Mesenchymal stem cell (in vitro differentiated cells and primary cell): ENCODE measurements at regions not wholly inside any gene's neighbourhood (a gene's known extent, or its start where the extent isn't known, plus 50 kb on each side); places are given as distances from the start of the nearest gene placed in this dataset.

Experiments
- DNase-seq: peaks from one replicate; pipeline ENCODE4 v3.0.0-alpha.2; 2013
- H2AFZ ChIP-seq: one replicate; pipeline ENCODE4 v1.6.1; 2013; ENCODE audit warnings: low read depth, mild to moderate bottlenecking, control low read depth, inconsistent platforms, low read length, moderate library complexity
- H2AK5ac ChIP-seq: 2 replicates; pipeline ENCODE4 v1.6.1; 2013; ENCODE audit warnings: low read length, moderate library complexity, mild to moderate bottlenecking, inconsistent platforms; ENCODE audit not compliant: severe bottlenecking
- H2BK120ac ChIP-seq: one replicate; pipeline ENCODE4 v1.6.1; 2013; ENCODE audit warnings: low read depth, mild to moderate bottlenecking, inconsistent platforms, low read length, moderate library complexity
- H2BK12ac ChIP-seq, 2 experiments: one replicate each; pipeline ENCODE4 v1.6.1; 2013; ENCODE audit warnings: inconsistent platforms in 2 of 2, low read length in 2 of 2, mild to moderate bottlenecking in 2 of 2, moderate library complexity in 2 of 2, control low read depth in 1 of 2
- H2BK15ac ChIP-seq: one replicate; pipeline ENCODE4 v1.6.1; 2013; ENCODE audit warnings: mild to moderate bottlenecking, low read depth, inconsistent platforms; ENCODE audit not compliant: poor library complexity, severe bottlenecking
- H2BK5ac ChIP-seq: 2 replicates; pipeline ENCODE4 v1.6.1; 2013; ENCODE audit warnings: low read depth, mild to moderate bottlenecking, low read length, control low read depth, inconsistent platforms; ENCODE audit not compliant: poor library complexity, severe bottlenecking
- H3K14ac ChIP-seq, 2 experiments: one replicate each; pipeline ENCODE4 v1.6.1; 2013; ENCODE audit warnings: inconsistent platforms in 2 of 2, low read length in 2 of 2, control low read depth in 1 of 2, mild to moderate bottlenecking in 1 of 2, moderate library complexity in 1 of 2
- H3K18ac ChIP-seq, 2 experiments: one replicate each; pipeline ENCODE4 v1.6.1; 2013; ENCODE audit warnings: inconsistent platforms in 2 of 2, low read length in 2 of 2, control low read depth in 1 of 2, low read depth in 1 of 2, mild to moderate bottlenecking in 1 of 2
- H3K23ac ChIP-seq, 2 experiments: one replicate each; pipeline ENCODE4 v1.6.1; 2013; ENCODE audit warnings: inconsistent platforms in 2 of 2, low read length in 2 of 2, mild to moderate bottlenecking in 2 of 2, moderate library complexity in 2 of 2, control low read depth in 1 of 2
- H3K27ac ChIP-seq: 2 replicates; pipeline ENCODE4 v1.5.1; 2013; ENCODE audit warnings: mild to moderate bottlenecking, moderate library complexity, low read length, control low read depth, inconsistent platforms; ENCODE audit not compliant: poor library complexity, severe bottlenecking
- H3K27me3 ChIP-seq, 2 experiments: 2 replicates each; pipeline versions ENCODE4 v1.6.1 to v1.7.0; 2013; ENCODE audit warnings: low read length in 2 of 2, mild to moderate bottlenecking in 2 of 2, moderate library complexity in 2 of 2, control low read depth in 1 of 2, inconsistent platforms in 1 of 2; ENCODE audit not compliant: control insufficient read depth in 1 of 2, insufficient read depth in 1 of 2
- H3K36me3 ChIP-seq, 2 experiments: 2 replicates each; pipeline versions ENCODE4 v1.6.1 to v1.7.0; 2013; ENCODE audit warnings: low read length in 2 of 2, control low read depth in 1 of 2, inconsistent platforms in 1 of 2, low read depth in 1 of 2, mild to moderate bottlenecking in 1 of 2; ENCODE audit not compliant: insufficient read depth in 2 of 2, control insufficient read depth in 1 of 2
- H3K4ac ChIP-seq, 2 experiments: one replicate each; pipeline ENCODE4 v1.6.1; 2013; ENCODE audit warnings: inconsistent platforms in 2 of 2, low read length in 2 of 2, mild to moderate bottlenecking in 2 of 2, moderate library complexity in 2 of 2, control low read depth in 1 of 2, low read depth in 1 of 2
- H3K4me1 ChIP-seq: 2 replicates; pipeline ENCODE4 v1.6.1; 2013; ENCODE audit warnings: low read depth, low read length, control low read depth; ENCODE audit not compliant: control insufficient read depth, insufficient read depth
- H3K4me2 ChIP-seq: 2 replicates; pipeline ENCODE4 v1.6.1; 2013; ENCODE audit warnings: low read length, mild to moderate bottlenecking, inconsistent platforms; ENCODE audit not compliant: poor library complexity, severe bottlenecking
- H3K4me3 ChIP-seq, 2 experiments: 2 replicates each; pipeline versions ENCODE4 v1.5.1 to v1.7.0; 2013; ENCODE audit warnings: low read length in 2 of 2, mild to moderate bottlenecking in 2 of 2, control low read depth in 1 of 2, low read depth in 1 of 2; ENCODE audit not compliant: insufficient read depth in 1 of 2
- H3K79me1 ChIP-seq: replicated peaks from 2 replicates; pipeline ENCODE4 v1.6.1; 2013; ENCODE audit warnings: mild to moderate bottlenecking, control low read depth, low read length, inconsistent platforms; ENCODE audit not compliant: poor library complexity, severe bottlenecking
- H3K9ac ChIP-seq: 2 replicates; pipeline ENCODE4 v1.7.0; 2013; ENCODE audit warnings: mild to moderate bottlenecking, low read length, moderate library complexity
- H3K9me3 ChIP-seq: 2 replicates; pipeline ENCODE4 v1.7.0; 2013; ENCODE audit warnings: mild to moderate bottlenecking, low read length; ENCODE audit not compliant: control insufficient read depth
- H4K8ac ChIP-seq: one replicate; pipeline ENCODE4 v1.6.1; 2013; ENCODE audit warnings: inconsistent platforms, mild to moderate bottlenecking, low read length, moderate library complexity
- H4K91ac ChIP-seq: one replicate; pipeline ENCODE4 v1.6.1; 2013; ENCODE audit warnings: mild to moderate bottlenecking, low read length, inconsistent platforms
- WGBS: methylation state at CpG from one replicate; pipeline ENCODE4 v1.1.7; 2013; ENCODE audit warnings: mixed read lengths; 5-methylcytosine and 5-hydroxymethylcytosine counted together

GRCh38 chr6:138631566-138631965, 132.3 kb upstream of the NHSL1 start:
- no peak overlapping the region for H2BK12ac ChIP-seq
- no peak overlapping the region for H3K4me2 ChIP-seq
- H2BK120ac ChIP-seq: no peak overlapping the region
- H3K79me1 ChIP-seq: peaks cover 16% of the 10 kb centered on the region
- no peaks in the 10 kb centered on the region for H3K27me3 ChIP-seq
- 96% methylated on average over 3 of the region's 3 CpGs for WGBS
- H3K9ac ChIP-seq: no peak overlapping the region
- H3K23ac ChIP-seq: no peak overlapping the region
- no peak overlapping the region for H3K27ac ChIP-seq
- H3K14ac ChIP-seq: no peak overlapping the region
- no peak overlapping the region for H2BK15ac ChIP-seq
- no peak overlapping the region for H2AFZ ChIP-seq
- no peak for DNase-seq
- H3K4me1 ChIP-seq: no peaks in the 10 kb centered on the region
- no peak overlapping the region for H3K4me3 ChIP-seq
- H3K4ac ChIP-seq: no peak overlapping the region
- no peak overlapping the region for H2AK5ac ChIP-seq
- H3K18ac ChIP-seq: no peak overlapping the region
- peak overlapping the region; percentile 60 for H4K8ac ChIP-seq
- H4K91ac ChIP-seq: no peak overlapping the region
- no peaks in the 10 kb centered on the region for H3K9me3 ChIP-seq
- H2BK5ac ChIP-seq: no peak overlapping the region
- H3K36me3 ChIP-seq: no peaks in the 10 kb centered on the region

GRCh38 chr6:138637822-138638221, 135.7 kb upstream of the CCDC28A start:
- H3K79me1 ChIP-seq: peaks cover 4% of the 10 kb centered on the region
- H3K23ac ChIP-seq: no peak overlapping the region
- no peak for DNase-seq
- no peak overlapping the region for H3K9ac ChIP-seq
- no peaks in the 10 kb centered on the region for H3K4me1 ChIP-seq
- H4K8ac ChIP-seq: no peak overlapping the region
- H4K91ac ChIP-seq: no peak overlapping the region
- H2AFZ ChIP-seq: no peak overlapping the region
- H3K27ac ChIP-seq: no peak overlapping the region
- H3K27me3 ChIP-seq: no peaks in the 10 kb centered on the region
- no peak overlapping the region for H2BK5ac ChIP-seq
- no peak overlapping the region for H3K4ac ChIP-seq
- WGBS: no CpG with 5 or more reads among the region's 1 CpG
- H3K14ac ChIP-seq: no peak overlapping the region
- no peaks in the 10 kb centered on the region for H3K9me3 ChIP-seq
- H3K18ac ChIP-seq: no peak overlapping the region
- H3K4me3 ChIP-seq: no peak overlapping the region
- H3K4me2 ChIP-seq: no peak overlapping the region
- no peaks in the 10 kb centered on the region for H3K36me3 ChIP-seq
- no peak overlapping the region for H2AK5ac ChIP-seq
- H2BK120ac ChIP-seq: no peak overlapping the region
- no peak overlapping the region for H2BK15ac ChIP-seq
- no peak overlapping the region for H2BK12ac ChIP-seq

GRCh38 chr6:138638604-138639003, 135.0 kb upstream of the CCDC28A start:
- H3K27me3 ChIP-seq: no peaks in the 10 kb centered on the region
- H3K14ac ChIP-seq: no peak overlapping the region
- no peaks in the 10 kb centered on the region for H3K9me3 ChIP-seq
- H3K23ac ChIP-seq: no peak overlapping the region
- no peaks in the 10 kb centered on the region for H3K4me1 ChIP-seq
- H2AFZ ChIP-seq: no peak overlapping the region
- H2BK120ac ChIP-seq: no peak overlapping the region
- H3K4me2 ChIP-seq: no peak overlapping the region
- no peak for DNase-seq
- peak overlapping the region; percentile 7 for H3K9ac ChIP-seq
- peaks cover 3% of the 10 kb centered on the region for H3K79me1 ChIP-seq
- H2BK12ac ChIP-seq: no peak overlapping the region
- no peak overlapping the region for H4K91ac ChIP-seq
- no peak overlapping the region for H3K18ac ChIP-seq
- no peak overlapping the region for H2BK5ac ChIP-seq
- H2BK15ac ChIP-seq: no peak overlapping the region
- no peaks in the 10 kb centered on the region for H3K36me3 ChIP-seq
- WGBS: 100% methylated on average over 2 of the region's 3 CpGs
- no peak overlapping the region for H3K27ac ChIP-seq
- H4K8ac ChIP-seq: no peak overlapping the region
- no peak overlapping the region for H2AK5ac ChIP-seq
- no peak overlapping the region for H3K4ac ChIP-seq
- H3K4me3 ChIP-seq: no peak overlapping the region

GRCh38 chr6:138640028-138640427, 133.5 kb upstream of the CCDC28A start:
- H3K23ac ChIP-seq: no peak overlapping the region

More at GRCh38 chr6:138640028-138640427, 133.5 kb upstream of the CCDC28A start:
- Histone ChIP-seq H4K8ac (no peak overlapping the region), H2BK5ac (no peak overlapping the region), H3K9me3 (no peaks in the 10 kb centered on the region), H3K4me1 (no peaks in the 10 kb centered on the region), H3K27ac (no peak overlapping the region), H3K9ac (no peak overlapping the region), H3K18ac (no peak overlapping the region), H3K79me1 (peaks cover 3% of the 10 kb centered on the region), H2AK5ac (no peak overlapping the region), H3K14ac (no peak overlapping the region), H3K36me3 (no peaks in the 10 kb centered on the region), H2AFZ (no peak overlapping the region), H3K4ac (no peak overlapping the region), H2BK120ac (no peak overlapping the region), H3K4me3 (no peak overlapping the region), H3K4me2 (no peak overlapping the region), H3K27me3 (no peaks in the 10 kb centered on the region), H4K91ac (no peak overlapping the region), H2BK12ac (no peak overlapping the region), H2BK15ac (no peak overlapping the region)
- DNase-seq: no peak
- WGBS: 93% methylated on average over 2 of the region's 2 CpGs
